ENCODE measurements at regions not wholly inside any gene's neighbourhood (a gene's known extent, or its start where the extent isn't known, plus 50 kb on each side); places are given as distances from the start of the nearest gene placed in this dataset.

DNA sequence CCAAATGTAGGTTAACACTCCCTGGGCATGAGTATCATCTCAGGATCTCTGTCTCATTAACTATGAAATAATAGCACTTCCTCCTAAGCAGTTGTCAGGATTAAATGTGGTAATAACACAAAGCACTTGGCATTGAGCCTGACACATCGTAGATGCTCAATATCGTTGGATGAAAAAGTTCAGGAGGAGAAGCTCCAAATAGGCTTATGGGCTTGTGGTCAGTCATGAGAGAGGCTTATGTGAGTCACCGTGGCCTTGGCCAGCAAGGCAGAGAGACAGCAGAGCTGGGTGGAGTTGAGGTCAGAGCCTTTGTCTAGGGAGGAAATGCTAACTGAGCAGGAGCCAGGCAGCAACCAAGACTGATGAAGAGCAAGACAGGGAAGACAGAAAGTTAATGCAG lies 68.3 kb upstream of the PPM1B start:
- TF ChIP-seq, protein P1, sequence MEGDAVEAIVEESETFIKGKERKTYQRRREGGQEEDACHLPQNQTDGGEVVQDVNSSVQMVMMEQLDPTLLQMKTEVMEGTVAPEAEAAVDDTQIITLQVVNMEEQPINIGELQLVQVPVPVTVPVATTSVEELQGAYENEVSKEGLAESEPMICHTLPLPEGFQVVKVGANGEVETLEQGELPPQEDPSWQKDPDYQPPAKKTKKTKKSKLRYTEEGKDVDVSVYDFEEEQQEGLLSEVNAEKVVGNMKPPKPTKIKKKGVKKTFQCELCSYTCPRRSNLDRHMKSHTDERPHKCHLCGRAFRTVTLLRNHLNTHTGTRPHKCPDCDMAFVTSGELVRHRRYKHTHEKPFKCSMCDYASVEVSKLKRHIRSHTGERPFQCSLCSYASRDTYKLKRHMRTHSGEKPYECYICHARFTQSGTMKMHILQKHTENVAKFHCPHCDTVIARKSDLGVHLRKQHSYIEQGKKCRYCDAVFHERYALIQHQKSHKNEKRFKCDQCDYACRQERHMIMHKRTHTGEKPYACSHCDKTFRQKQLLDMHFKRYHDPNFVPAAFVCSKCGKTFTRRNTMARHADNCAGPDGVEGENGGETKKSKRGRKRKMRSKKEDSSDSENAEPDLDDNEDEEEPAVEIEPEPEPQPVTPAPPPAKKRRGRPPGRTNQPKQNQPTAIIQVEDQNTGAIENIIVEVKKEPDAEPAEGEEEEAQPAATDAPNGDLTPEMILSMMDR (IDR thresholded peaks at IDR 0.05): no peak
- no peak for TF ChIP-seq EP300 (IDR thresholded peaks at IDR 0.05)
- no peak for TF ChIP-seq POLR2A (IDR thresholded peaks at IDR 0.05)
- no peak for TF ChIP-seq POLR2AphosphoS5 (IDR thresholded peaks at IDR 0.05)

Measured in suprapubic skin (tissue), 4 donors.